Left colon (tissue), 2 donors: ENCODE measurements at regions not wholly inside any gene's neighbourhood (a gene's known extent, or its start where the extent isn't known, plus 50 kb on each side); places are given as distances from the start of the nearest gene placed in this dataset.

Experiments
- ATAC-seq: fragments of 200-7000 bp; cut with Tn5 transposase; one replicate; pipeline ENCODE4 v1.9.1; 2020; ENCODE audit warnings: mild to moderate bottlenecking, moderate library complexity
- DNase-seq, 2 donors: peaks; one replicate each; pipeline ENCODE4 v3.0.0-alpha.2; 2020
- intact Hi-C, 2 donors: fragments of 100-400 bp; cut with DNase I in 1 of 2; cut with micrococcal nuclease in 1 of 2; formaldehyde crosslinking; loops; one replicate each; pipeline versions ENCODE4 v1.11.2 to v1.14.0; 2022; cut with DNase I, micrococcal nuclease
- donor health status: DM: no; HTN: no; CAD: no.
- donor health status: DM: yes; HTN: yes; CAD: no.

DNA sequence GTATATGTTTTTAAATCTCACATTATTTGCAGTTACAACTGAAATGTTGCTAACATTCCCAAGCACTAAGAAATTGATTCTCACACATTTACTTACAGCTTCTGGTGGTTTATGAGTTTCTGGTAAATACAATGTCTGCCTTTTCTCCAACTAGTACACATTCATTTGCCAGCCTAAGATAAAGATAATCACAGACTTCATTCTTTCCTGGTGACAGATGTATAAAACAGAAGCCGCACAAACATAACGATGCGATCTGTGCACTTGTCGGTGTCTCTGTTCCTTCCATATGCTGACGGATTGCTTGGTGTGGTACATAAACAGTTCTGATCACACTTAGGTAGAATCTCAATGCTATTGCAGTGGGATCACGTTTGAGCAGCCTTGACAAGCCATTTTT is 100.4 kb upstream of the DDX18 start:
- intact Hi-C loops = no loop called here
- ATAC-seq (no peak), DNase-seq (no peak)

DNA sequence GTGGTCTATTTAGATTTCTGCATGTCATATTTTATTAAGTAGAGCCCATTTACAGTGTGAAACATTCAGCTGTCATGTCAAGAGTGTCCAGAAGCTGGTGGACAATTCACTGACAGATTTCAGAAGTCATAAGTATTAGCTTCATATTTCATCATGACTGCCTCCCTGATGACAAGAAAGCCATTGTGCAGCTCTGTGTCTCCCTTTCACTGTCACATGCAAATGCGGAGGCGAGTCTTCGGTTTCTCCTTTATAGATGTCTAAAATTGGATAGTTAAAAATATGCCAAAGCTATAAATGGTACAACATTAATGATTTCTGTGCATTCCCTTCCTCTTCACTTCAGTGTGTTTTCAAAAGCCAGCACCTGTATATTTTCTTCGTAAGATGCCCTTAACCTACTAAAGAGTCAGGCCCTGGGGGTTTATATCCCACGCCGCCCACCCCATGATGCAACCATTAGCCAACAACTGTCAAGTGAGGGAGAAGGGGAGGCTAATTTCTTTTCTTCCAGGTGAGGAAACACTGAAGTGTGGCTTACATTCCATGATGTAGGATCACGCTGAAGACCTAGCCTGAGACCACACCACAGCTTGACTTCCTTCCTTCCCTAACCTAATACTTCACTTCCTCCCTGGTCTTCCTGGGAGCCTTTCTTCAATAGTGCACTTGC is 99.6 kb upstream of the DDX18 start:
- ATAC-seq = no peak
- no peak for DNase-seq
- intact Hi-C loops = no loop called here

GRCh38 chr2:117716505-117716904 is 98.0 kb upstream of the DDX18 start:
- intact Hi-C loops = no loop called here

DNA sequence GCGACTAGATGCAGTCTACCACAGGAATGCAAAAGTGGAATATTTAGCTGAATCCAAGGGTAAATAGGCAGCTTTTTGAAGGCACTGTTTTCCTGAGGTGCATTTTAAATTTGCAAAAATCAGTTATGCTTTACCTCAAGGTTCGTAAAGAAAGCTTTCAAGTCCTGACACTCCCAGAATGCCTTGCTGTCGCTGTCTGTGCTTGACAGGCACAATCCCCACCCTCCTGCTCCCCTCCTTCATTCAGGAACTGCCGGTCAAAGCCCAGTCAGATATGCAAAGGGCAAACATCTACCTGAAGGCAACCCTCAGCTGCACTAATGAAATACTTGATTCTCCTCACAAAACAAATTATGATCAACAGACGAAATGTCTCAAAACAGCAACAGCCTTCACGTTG is 97.4 kb upstream of the DDX18 start:
- DNase-seq (no peak), ATAC-seq (no peak)
- intact Hi-C loops = no loop called here

More at GRCh38 chr2:117716505-117716904, 98.0 kb upstream of the DDX18 start:
- ATAC-seq (no peak), DNase-seq (no peak)

DNA sequence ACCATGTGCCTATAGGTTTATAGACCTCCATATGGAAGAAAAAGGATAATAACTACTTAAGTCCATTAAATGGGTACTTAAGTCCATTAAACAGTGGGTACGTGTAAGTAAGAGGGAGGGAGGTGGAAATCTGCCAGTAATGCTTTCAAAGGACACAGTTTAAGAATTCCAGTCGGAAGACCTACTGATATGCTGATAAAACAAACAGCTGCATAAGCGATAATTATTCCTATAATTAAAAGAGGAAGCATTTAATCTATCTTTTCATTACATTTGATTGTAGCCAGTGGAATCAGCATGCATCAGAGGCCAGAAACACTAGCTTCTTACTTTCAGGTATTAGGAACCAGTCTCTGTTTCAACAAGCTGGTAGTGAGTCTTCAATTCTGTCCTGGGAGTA is 96.4 kb upstream of the DDX18 start:
- no peak for ATAC-seq
- intact Hi-C loops = no loop called here
- no peak for DNase-seq

DNA sequence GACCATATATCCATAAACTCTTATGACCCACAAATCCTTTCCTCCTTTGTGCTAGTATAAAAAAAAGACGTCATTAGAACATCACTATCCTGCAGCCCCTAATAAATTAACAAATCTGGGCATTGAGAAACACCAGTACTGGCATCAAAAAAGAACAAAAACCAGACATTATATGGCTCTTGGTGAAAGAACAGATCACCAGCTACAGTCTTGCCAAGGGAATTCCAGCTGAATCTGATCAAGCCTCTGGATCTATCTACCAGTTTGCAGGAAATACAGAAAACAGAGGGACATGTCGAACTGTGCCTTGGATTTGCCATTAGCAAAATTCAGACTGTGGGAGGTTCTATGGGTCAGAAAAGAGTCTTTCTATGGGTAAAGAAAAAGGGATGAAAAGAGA is 93.7 kb upstream of the DDX18 start:
- intact Hi-C loops = no loop called here
- ATAC-seq = no peak
- DNase-seq = no peak

DNA sequence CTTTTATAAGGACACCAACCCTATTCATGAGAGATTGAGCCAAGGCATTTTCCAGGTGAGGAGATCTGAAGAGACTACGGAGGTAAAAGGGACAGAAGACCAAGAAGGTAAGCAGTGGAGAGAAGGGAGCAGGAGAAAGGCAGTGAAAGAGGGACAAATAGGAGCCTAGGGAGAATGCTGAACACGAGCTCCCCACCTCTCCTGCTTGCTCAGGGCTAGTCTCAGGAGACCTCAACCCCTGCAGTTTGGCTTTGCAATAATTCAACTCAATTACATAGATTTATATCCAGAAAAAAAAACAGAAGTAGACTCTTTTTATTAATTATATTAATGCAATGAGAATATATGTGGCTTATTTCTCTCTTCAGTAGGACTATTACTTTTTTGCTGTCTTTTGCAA is 91.0 kb upstream of the DDX18 start:
- ATAC-seq = no peak
- intact Hi-C loops = no loop called here
- no peak for DNase-seq

- ATAC-seq (no peak), DNase-seq (no peak)
- intact Hi-C loops = no loop called here
These were observed 90.5 kb upstream of the DDX18 start for GRCh38 chr2:117723888-117724434.

DNA sequence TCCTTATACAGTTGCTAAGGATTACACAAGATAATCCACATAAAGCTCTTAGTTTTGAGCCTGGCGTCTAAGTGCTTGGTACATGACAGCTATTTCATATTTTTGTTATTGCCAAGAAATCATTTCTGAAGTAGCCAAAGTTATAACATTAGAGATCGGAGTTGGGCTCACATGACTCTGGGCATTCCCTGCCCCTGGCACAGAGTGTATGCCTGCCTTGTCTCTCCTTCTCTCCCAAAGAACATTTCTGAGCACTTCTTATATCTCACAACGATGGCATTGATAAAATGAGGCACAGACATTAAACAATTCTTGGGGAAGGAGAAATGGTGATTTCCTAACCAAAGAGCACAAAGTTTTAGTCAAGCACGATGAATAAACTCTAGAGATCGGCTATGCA is 87.7 kb upstream of the DDX18 start:
- no peak for DNase-seq
- no peak for ATAC-seq
- intact Hi-C loops = no loop called here

- intact Hi-C loops = no loop called here
- ATAC-seq (no peak), DNase-seq (no peak)
These were observed 76.6 kb upstream of the DDX18 start for GRCh38 chr2:117737846-117738245.

DNA sequence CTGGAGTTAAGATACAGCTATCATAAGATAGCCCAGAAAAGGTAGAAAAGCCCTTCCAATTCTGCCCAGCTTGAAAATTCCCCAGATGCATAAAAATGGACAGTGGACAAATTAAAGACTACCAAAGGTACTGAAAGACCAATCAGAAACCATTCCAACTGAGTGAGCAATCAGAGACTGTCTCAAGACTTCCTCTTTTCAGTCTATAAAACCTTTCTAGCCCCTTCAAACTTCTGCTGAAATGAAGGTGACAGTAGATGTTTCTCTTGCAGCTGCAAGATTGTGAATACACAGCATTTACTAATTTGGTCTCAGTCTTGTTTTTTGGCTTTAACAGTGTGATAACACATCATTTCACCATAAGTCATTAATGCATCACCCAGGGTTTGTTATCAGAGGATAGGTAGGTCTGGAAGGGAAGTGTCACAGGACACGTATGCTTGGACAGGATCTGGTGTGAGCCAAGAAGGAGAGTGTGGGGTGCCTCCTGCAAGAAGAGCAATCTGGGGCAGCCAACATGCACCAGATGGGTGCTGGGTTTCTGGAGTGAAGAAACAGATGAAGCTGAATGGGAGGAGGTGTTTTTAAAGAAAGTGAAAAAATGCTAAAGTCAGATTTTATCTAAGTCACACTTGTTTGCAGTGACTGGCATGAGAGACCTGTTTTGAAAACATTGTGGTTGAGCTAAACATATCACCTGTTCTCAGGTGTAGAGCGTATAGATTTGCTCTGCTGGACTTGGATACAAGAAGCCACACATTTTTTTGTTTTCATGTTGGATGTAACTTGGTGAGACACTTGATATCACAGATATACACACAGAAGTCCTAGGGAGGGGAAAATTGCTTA is 75.3 kb upstream of the DDX18 start:
- DNase-seq (no peak), ATAC-seq (no peak)
- intact Hi-C loops = no loop called here

DNA sequence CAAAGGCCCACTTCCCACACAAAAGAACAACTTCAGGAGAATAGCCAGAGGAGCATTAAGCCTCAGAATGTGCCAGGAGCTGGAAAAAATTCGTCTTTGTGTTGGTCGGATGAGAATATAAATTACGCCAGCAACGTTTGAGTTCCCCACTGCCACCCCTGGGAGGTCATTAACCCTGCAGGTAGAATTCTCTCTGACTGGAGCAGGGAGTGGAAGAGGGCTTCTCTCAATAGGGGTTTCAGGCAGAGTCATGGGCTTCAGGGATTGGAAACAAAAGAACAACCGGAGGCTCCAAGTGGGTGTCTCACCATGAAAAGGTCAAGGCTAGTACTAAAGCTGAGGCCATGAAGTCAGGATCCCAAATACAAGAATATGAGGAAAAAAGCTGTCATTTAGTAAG is 69.0 kb upstream of the DDX18 start:
- no peak for ATAC-seq
- intact Hi-C loops = no loop called here

GRCh38 chr2:117755768-117756167 is 58.7 kb upstream of the DDX18 start:
- no peak for ATAC-seq
- intact Hi-C loops = no loop called here
- no peak for DNase-seq

More for the DNA sequence above, 69.0 kb upstream of the DDX18 start:
- DNase-seq = no peak

- no peak for ATAC-seq
- DNase-seq = no peak
- intact Hi-C loops = no loop called here
These were observed 53.6 kb upstream of the DDX18 start for GRCh38 chr2:117760916-117761315.

DNA sequence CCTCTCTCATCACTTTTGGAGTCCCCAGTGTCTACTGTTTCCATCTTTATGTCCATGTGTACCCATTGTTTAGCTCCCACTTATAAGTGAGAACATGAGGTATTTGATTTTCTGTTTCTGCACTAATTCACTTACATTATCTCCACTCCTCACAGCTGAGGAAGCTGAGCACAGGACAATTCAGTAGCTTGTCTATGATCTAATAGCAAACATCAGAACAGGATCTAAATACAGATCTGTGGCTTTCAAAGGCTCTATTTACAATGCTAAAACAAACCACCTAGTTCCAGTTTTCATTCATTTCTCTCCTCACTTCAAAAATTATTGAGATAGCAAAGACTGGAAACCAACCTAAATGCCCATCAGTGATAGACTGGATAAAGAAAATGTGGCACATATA is 52.0 kb upstream of the DDX18 start:
- no peak for ATAC-seq
- no peak for DNase-seq

DNA sequence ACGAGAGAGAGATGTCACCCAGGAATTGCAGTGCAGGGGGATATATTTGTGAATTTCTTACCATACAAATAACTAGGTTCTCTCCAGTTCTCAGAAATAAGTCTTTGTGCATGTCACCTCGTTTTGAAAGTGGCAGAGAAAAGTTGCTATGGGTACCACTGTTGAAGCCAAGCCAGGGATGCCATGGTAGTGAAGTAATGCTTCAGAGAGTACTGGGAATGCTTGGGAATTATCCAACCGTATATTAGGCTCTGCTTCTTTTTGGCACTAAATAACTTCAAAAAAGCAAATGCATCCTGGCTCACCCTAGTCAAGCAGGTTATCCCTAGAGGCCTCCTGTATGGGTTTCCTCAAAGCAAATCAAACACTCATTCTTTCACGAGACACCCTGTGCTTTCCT is 50.7 kb upstream of the DDX18 start:
- DNase-seq (no peak), ATAC-seq (no peak)
- intact Hi-C loops = no loop called here

More for the DNA sequence above, 52.0 kb upstream of the DDX18 start:
- intact Hi-C loops = no loop called here
